ENCODE measurements at regions not wholly inside any gene's neighbourhood (a gene's known extent, or its start where the extent isn't known, plus 50 kb on each side); places are given as distances from the start of the nearest gene placed in this dataset.
"Not testable (repeated sequence)": the region's sequence is repeated elsewhere in the genome, so short reads cannot be mapped to it uniquely, and the experiment has no call there.

GRCh38 chr5:58357799-58358500 is 101.9 kb downstream of the PLK2 start:
- no peak for DNase-seq (ENCODE audit: low read depth in 2 of 2)

- no peak for DNase-seq (ENCODE audit: low read depth in 2 of 2)
Observed at GRCh38 chr5:58357121-58357520, 102.8 kb downstream of the PLK2 start.

- DNase-seq (ENCODE audit: low read depth in 2 of 2) = no peak
Observed at GRCh38 chr5:58356662-58357061, 103.2 kb downstream of the PLK2 start.

- no peak for DNase-seq (ENCODE audit: low read depth in 2 of 2)
Observed at GRCh38 chr5:58354827-58355226, 105.1 kb downstream of the PLK2 start.

GRCh38 chr5:58353992-58354391 is 105.9 kb downstream of the PLK2 start:
- DNase-seq (ENCODE audit: low read depth in 2 of 2) = no peak

- no peak for DNase-seq (ENCODE audit: low read depth in 2 of 2)
Observed at GRCh38 chr5:58351190-58351589, 108.7 kb downstream of the PLK2 start.

- DNase-seq (ENCODE audit: low read depth in 2 of 2) = no peak
Observed at GRCh38 chr5:58348996-58349728, 110.7 kb downstream of the PLK2 start.

- no peak for DNase-seq (ENCODE audit: low read depth in 2 of 2)
Observed at GRCh38 chr5:58346041-58346440, 113.8 kb downstream of the PLK2 start.

- no peak for DNase-seq (ENCODE audit: low read depth in 2 of 2)
Observed at GRCh38 chr5:58341476-58341875, 118.4 kb downstream of the PLK2 start.

GRCh38 chr5:58335518-58335917 is 124.4 kb downstream of the PLK2 start:
- no peak for DNase-seq (ENCODE audit: low read depth in 2 of 2)

GRCh38 chr5:58334035-58334434 is 125.9 kb downstream of the PLK2 start:
- no peak for DNase-seq (ENCODE audit: low read depth in 2 of 2)

GRCh38 chr5:58330781-58331180 is 129.1 kb downstream of the PLK2 start:
- no peak for DNase-seq (ENCODE audit: low read depth in 2 of 2)

GRCh38 chr5:58327289-58327688 is 132.6 kb downstream of the PLK2 start:
- no peak for DNase-seq (ENCODE audit: low read depth in 2 of 2)

- DNase-seq (ENCODE audit: low read depth in 2 of 2) = no peak
Observed at GRCh38 chr5:58326022-58326421, 133.9 kb downstream of the PLK2 start.

- DNase-seq (ENCODE audit: low read depth in 2 of 2) = no peak
Observed at GRCh38 chr5:58322453-58322852, 137.4 kb downstream of the PLK2 start.

- no peak for DNase-seq (ENCODE audit: low read depth in 2 of 2)
Observed at GRCh38 chr5:58318468-58318867, 141.4 kb downstream of the PLK2 start.

- DNase-seq (ENCODE audit: low read depth in 2 of 2) = no peak
Observed at GRCh38 chr5:58317808-58318207, 142.1 kb downstream of the PLK2 start.

GRCh38 chr5:58317009-58317408 is 142.9 kb downstream of the PLK2 start:
- no peak for DNase-seq (ENCODE audit: low read depth in 2 of 2)

- no peak for DNase-seq (ENCODE audit: low read depth in 2 of 2)
Observed at GRCh38 chr5:58315794-58316193, 144.1 kb downstream of the PLK2 start.

GRCh38 chr5:58314356-58315210 is 145.3 kb downstream of the PLK2 start:
- no peak for DNase-seq (ENCODE audit: low read depth in 2 of 2)

GRCh38 chr5:58312299-58312698 is 147.6 kb downstream of the PLK2 start:
- no peak for DNase-seq (ENCODE audit: low read depth in 2 of 2)

GRCh38 chr5:58311526-58311925 is 148.4 kb downstream of the PLK2 start:
- no peak for DNase-seq (ENCODE audit: low read depth in 2 of 2)

GRCh38 chr5:58308384-58308783 is 151.5 kb downstream of the PLK2 start:
- DNase-seq (ENCODE audit: low read depth in 2 of 2) = not testable (repeated sequence)
